IPS-15b (cell line): ENCODE measurements at regions not wholly inside any gene's neighbourhood (a gene's known extent, or its start where the extent isn't known, plus 50 kb on each side); places are given as distances from the start of the nearest gene placed in this dataset.

Experiments
- H3K27me3 ChIP-seq: one replicate; pipeline ENCODE4 v1.6.1; 2013; ENCODE audit warnings: low read length; ENCODE audit not compliant: control insufficient read depth, insufficient read depth
- H3K36me3 ChIP-seq: one replicate; pipeline ENCODE4 v1.6.1; 2013; ENCODE audit warnings: low read length; ENCODE audit not compliant: control insufficient read depth, insufficient read depth
- H3K4me1 ChIP-seq: one replicate; pipeline ENCODE4 v1.6.1; 2013; ENCODE audit warnings: mild to moderate bottlenecking, low read length; ENCODE audit not compliant: control insufficient read depth, insufficient read depth
- H3K4me3 ChIP-seq: one replicate; pipeline ENCODE4 v1.5.1; 2013; ENCODE audit warnings: low read depth, low read length
- H3K9ac ChIP-seq: one replicate; pipeline ENCODE4 v1.6.1; 2013; ENCODE audit warnings: low read depth, mild to moderate bottlenecking, low read length
- H3K9me3 ChIP-seq: one replicate; pipeline ENCODE4 v1.6.1; 2013; ENCODE audit warnings: mild to moderate bottlenecking, low read length; ENCODE audit not compliant: control insufficient read depth, insufficient read depth

DNA sequence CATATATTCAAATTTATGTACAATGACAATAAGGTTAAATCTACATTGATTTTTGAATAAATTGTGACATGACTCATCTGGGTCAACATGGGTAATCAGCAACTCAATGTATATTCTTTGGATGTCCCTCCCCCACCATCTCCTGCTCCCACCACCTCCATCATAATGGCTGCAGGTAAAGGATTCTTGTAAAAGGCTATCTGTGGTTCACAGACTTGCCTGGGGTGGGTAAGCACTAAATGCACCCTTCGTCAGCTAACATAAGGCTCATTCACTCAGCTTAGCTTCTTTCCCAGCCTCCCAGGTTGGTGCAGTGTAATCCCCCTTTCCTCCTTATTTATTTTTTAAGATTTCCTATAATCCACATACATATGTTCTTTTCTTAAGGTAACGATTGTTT is 355.7 kb upstream of the DPYD start:
- no peak overlapping the region for H3K9ac ChIP-seq

DNA sequence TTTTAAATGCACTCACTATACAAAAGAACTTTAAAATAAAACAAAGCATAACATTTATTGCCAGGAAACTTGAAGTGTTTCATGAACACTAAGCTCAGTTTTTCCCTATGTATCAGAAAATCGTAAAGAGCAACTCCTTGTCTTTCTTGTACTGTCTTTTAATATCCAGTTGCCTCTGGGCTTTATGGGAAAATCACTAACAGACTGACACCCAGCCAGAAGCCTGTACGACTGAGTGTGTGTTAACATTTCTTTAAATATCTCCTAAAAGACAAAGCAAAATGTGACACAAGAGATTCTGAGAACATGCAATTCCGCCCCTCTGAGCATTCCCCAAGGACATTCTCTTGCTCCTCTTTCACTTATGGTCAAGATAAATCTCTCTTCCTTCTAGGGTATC is 347.5 kb upstream of the DPYD start:
- H3K9me3 ChIP-seq, result no peaks in the 10 kb centered on the region
- H3K36me3 ChIP-seq, result no peaks in the 10 kb centered on the region
- H3K9ac ChIP-seq, result no peak overlapping the region
- no peaks in the 10 kb centered on the region for H3K4me1 ChIP-seq
- no peaks in the 10 kb centered on the region for H3K27me3 ChIP-seq
- no peak overlapping the region for H3K4me3 ChIP-seq

More for the DNA sequence above, 355.7 kb upstream of the DPYD start:
- H3K27me3 ChIP-seq, result no peaks in the 10 kb centered on the region
- H3K9me3 ChIP-seq, result no peaks in the 10 kb centered on the region
- peaks cover 22% of the 10 kb centered on the region for H3K4me1 ChIP-seq
- H3K36me3 ChIP-seq, result no peaks in the 10 kb centered on the region
- H3K4me3 ChIP-seq, result no peak overlapping the region

DNA sequence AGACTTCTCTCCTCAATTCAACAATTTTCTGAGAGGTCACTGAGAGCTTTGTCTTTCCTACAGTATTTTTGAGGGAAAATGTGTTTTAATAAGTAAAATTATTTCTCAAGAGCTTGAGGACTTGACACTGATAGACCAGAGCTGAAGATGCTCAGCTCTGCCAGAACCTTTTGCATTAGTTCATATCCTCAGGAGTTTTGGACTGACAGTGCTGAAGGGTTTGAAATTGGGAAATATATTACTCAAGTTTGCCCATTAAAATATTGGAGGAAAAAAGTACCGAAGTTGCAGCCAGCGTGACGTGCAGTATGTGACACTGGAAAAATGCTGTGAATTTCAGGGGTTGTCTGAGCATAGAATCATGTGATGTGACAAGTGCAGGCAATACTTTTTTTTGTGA is 346.6 kb upstream of the DPYD start:
- no peaks in the 10 kb centered on the region for H3K9me3 ChIP-seq
- no peaks in the 10 kb centered on the region for H3K36me3 ChIP-seq
- H3K27me3 ChIP-seq, result no peaks in the 10 kb centered on the region
- H3K9ac ChIP-seq, result no peak overlapping the region
- no peaks in the 10 kb centered on the region for H3K4me1 ChIP-seq
- H3K4me3 ChIP-seq, result no peak overlapping the region

DNA sequence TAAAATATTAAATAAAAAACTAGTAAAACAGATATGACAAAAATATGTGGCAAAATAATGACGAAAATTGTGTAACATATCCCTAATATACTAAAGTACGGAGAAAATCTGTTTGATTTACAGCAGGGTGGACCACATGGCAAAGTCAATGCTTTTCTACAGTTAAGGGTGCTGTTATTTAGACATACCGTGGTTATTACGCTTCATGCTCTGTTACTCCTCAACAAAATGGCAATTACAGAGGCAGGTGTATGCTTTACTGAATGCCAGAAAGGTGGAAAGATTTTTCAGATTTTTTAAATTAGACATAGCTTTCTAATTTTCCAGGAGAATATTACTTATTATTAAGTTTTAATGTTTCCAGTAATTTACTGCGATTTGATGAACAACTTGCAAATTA is 343.9 kb upstream of the DPYD start:
- H3K9me3 ChIP-seq, result no peaks in the 10 kb centered on the region
- H3K27me3 ChIP-seq, result no peaks in the 10 kb centered on the region
- H3K9ac ChIP-seq, result no peak overlapping the region
- no peaks in the 10 kb centered on the region for H3K4me1 ChIP-seq
- H3K36me3 ChIP-seq, result no peaks in the 10 kb centered on the region
- H3K4me3 ChIP-seq, result no peak overlapping the region

DNA sequence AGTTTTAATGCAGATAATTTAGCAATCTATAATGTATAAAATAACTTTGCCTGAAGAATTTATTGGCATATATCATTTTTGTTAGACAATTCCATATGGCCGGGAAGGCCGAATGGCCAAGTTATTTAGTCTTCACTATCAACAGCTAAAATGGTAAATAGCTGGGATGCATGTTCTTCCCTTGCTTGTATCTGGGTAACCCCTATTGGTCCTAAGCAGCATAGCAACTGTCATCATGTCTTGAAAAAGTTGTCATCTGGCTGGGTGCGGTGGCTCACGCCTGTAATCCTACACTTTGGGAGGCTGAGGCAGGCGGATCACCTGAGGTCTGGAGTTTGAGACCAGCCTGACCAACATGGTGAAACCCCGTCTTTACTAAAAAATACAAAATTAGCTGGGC is 340.0 kb upstream of the DPYD start:
- Histone ChIP-seq H3K4me1 (no peaks in the 10 kb centered on the region), H3K36me3 (no peaks in the 10 kb centered on the region), H3K9me3 (no peaks in the 10 kb centered on the region), H3K9ac (no peak overlapping the region), H3K4me3 (no peak overlapping the region), H3K27me3 (no peaks in the 10 kb centered on the region)

DNA sequence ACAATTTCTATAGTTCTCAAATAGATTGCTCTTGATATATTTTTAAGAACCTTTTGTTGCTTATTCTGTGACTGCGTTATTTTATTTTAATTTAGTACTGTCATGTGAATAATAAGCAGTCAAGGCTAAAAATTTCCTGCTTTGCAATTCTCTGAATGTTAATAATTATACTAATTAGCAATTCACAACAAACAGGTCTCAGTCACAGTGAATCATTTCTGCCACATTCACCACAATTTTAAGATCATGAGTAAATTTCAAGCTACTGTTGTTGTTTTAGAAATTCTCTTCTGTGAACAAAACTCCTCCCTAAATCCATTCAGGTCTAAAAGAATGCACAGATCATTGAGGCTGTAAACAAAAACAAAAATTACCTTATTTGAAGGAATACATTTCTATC is 339.6 kb upstream of the DPYD start:
- Histone ChIP-seq H3K9ac (no peak overlapping the region), H3K4me3 (no peak overlapping the region), H3K27me3 (no peaks in the 10 kb centered on the region), H3K36me3 (no peaks in the 10 kb centered on the region), H3K9me3 (no peaks in the 10 kb centered on the region), H3K4me1 (no peaks in the 10 kb centered on the region)

DNA sequence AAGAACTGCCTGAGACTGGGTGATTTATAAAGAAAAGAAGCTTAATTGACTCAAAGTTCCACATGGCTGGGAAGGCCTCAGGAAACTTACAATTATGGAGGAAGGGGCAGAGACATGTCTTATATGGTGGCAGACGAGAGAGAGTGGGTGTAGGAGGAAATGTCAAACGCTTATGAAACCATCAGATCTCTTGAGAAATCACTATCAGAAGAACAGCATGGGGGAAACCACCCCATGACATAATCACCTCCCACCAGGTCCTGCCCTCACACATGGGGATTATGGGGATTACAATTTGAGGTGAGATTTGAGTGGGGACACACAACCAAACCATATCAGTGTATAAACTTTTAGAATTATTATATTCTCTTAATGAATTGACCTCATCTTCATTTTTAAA is 335.9 kb upstream of the DPYD start:
- H3K9ac ChIP-seq, result no peak overlapping the region
- peaks cover 5% of the 10 kb centered on the region for H3K4me1 ChIP-seq
- H3K4me3 ChIP-seq, result no peak overlapping the region
- H3K9me3 ChIP-seq, result no peaks in the 10 kb centered on the region
- no peaks in the 10 kb centered on the region for H3K27me3 ChIP-seq
- H3K36me3 ChIP-seq, result no peaks in the 10 kb centered on the region

DNA sequence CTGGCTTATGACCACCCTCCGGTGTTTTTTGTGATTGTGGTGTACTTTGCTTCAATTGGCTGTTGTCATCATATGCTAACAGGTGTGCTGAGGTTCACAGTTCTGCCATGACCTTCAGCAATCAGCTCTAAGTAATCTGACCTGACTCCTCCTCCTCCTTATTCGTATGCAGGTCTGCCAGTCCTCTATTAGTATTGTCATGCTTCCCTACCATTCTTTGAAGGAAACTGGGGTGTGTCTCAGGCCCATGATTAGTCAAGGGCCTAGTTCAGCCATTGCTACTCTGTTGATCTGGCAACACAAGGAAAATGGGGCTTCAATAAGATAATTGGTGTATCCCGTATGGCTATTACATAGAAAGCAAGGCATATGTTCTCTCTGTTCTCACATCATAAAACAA is 332.3 kb upstream of the DPYD start:
- no peaks in the 10 kb centered on the region for H3K36me3 ChIP-seq
- no peak overlapping the region for H3K4me3 ChIP-seq
- H3K27me3 ChIP-seq, result no peaks in the 10 kb centered on the region
- H3K4me1 ChIP-seq, result peaks cover 5% of the 10 kb centered on the region
- H3K9me3 ChIP-seq, result peaks cover 5% of the 10 kb centered on the region
- H3K9ac ChIP-seq, result no peak overlapping the region

DNA sequence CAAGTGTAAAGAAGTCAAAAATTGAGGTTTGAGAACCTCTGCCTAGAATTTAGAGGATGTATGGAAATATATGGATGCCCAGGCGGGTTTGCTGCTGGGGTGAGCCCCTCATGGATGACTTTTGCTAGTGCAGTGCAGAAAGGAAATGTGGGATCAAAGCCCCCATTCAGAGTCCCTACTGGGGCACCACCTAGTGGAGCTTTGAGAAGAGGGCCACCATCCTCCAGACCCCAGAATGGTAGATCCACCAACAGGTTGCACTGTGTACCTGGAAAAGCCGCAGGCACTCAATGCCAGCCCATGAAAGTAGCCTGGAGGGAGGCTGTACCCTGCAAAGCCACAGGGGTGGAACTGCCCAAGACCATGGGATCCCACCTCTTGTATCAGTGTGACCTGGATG is 330.7 kb upstream of the DPYD start:
- Histone ChIP-seq H3K4me1 (peaks cover 5% of the 10 kb centered on the region), H3K9ac (no peak overlapping the region), H3K27me3 (no peaks in the 10 kb centered on the region), H3K9me3 (peaks cover 5% of the 10 kb centered on the region), H3K36me3 (no peaks in the 10 kb centered on the region), H3K4me3 (no peak overlapping the region)

DNA sequence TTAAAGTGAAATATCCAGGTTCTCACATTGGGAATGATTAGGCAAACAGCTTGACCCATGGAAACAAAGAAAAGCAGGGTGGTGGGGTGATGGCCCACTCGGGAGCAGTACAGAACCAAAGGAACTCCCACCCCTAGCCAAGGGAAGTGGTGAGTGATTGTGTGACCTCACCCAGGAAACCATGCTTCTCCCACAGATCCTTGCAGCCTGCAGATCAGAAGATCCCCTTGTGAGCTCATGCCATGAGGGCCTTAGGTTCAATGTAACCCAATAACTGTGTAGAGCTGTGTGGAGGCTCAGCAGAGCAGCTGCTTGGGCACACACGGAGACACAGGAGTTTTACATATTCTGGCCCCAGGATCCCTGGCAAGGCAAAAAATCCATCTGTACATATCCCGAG is 311.8 kb upstream of the DPYD start:
- H3K36me3 ChIP-seq, result no peaks in the 10 kb centered on the region
- H3K9me3 ChIP-seq, result no peaks in the 10 kb centered on the region
- no peaks in the 10 kb centered on the region for H3K27me3 ChIP-seq
- no peak overlapping the region for H3K9ac ChIP-seq
- H3K4me1 ChIP-seq, result no peaks in the 10 kb centered on the region
- no peak overlapping the region for H3K4me3 ChIP-seq

DNA sequence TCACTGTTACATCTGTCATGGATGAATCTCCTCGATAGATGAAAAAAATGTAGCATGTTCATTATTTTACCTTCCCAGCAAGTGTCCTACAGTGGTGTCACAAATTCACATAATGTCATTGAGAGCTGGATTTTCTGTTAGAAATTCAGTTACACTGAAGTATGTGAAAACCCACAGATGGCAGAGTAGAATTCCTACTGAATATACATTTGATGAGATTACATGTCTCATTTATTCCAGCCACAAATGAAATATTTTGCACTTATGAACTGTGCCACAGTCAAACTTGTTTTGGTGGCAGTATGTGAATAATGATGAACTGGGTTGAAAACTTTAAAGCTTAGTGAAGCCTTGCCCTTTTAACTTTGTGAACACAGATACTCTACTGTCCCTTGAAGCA is 301.9 kb upstream of the DPYD start:
- Histone ChIP-seq H3K4me1 (no peaks in the 10 kb centered on the region), H3K9me3 (no peaks in the 10 kb centered on the region), H3K9ac (no peak overlapping the region), H3K36me3 (no peaks in the 10 kb centered on the region), H3K4me3 (no peak overlapping the region), H3K27me3 (no peaks in the 10 kb centered on the region)

DNA sequence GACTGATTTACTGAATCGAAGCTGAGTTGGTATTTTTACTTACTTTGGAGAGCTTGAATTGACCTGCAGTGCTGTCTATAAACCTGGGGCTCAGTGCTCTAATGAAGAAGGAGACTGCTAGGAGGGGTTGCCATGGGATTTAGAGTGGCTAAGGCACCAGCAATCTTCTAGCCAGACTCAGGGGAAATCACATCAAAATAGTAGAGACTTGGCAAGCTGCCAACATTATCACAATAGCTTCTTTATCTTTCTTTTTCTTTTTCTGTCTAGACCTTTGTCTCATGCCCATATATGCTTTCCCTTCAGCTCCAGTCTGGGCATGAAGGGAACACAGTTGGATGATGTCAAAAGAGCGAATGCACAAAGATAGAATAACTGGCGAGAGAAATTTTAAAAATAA is 301.1 kb upstream of the DPYD start:
- H3K4me3 ChIP-seq, result no peak overlapping the region
- no peak overlapping the region for H3K9ac ChIP-seq
- no peaks in the 10 kb centered on the region for H3K4me1 ChIP-seq
- no peaks in the 10 kb centered on the region for H3K36me3 ChIP-seq
- H3K9me3 ChIP-seq, result no peaks in the 10 kb centered on the region
- no peaks in the 10 kb centered on the region for H3K27me3 ChIP-seq

DNA sequence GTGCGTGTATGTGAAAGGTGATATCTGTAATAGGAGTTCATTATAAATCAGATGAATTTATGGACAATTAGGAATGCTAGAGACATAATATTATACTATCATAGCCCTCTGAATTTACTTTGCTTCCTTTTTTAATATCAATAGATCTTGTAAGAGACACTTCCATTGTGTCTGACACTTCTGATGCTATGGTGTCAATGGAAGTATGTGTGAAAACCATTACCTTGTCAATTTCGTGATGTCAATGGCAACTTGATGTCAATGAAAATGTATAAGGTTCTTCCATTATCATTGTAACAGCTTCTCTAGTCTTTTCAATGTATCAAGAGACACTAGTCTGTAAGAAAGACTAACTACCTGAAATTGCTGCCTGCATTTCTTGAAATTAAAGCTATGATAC is 296.8 kb upstream of the DPYD start:
- no peaks in the 10 kb centered on the region for H3K9me3 ChIP-seq
- no peak overlapping the region for H3K4me3 ChIP-seq
- no peaks in the 10 kb centered on the region for H3K4me1 ChIP-seq
- H3K9ac ChIP-seq, result no peak overlapping the region
- H3K27me3 ChIP-seq, result no peaks in the 10 kb centered on the region
- no peaks in the 10 kb centered on the region for H3K36me3 ChIP-seq
